IMR-90 (cell line): ENCODE measurements at regions not wholly inside any gene's neighbourhood (a gene's known extent, or its start where the extent isn't known, plus 50 kb on each side); places are given as distances from the start of the nearest gene placed in this dataset.

Experiments used
- ATAC-seq: fragments of 200-7000 bp; cut with Tn5 transposase; 2 replicates; pipeline ENCODE4 v1.9.1; 2020; ENCODE audit warnings: low read depth, mild to moderate bottlenecking, moderate library complexity
- BruUV-seq: library from RNA; stranded (reverse); fragments of 400-500 nt; replicated peaks from 2 replicates; lab custom pipeline; 2021; lab: Mats Ljungman, UMichigan
- CTCF ChIA-PET: fragments of 300-600 bp; formaldehyde crosslinking; extraction: SDS; loops from one replicate; lab custom pipeline; 2021; ENCODE audit warnings: antibody characterized with exemption; lab: Yijun Ruan, JAX
- POLR2A ChIA-PET: fragments of 300-600 bp; sonication (Branson Sonifier 250); formaldehyde crosslinking; loops from one replicate; lab custom pipeline; 2022; ENCODE audit warnings: antibody characterized with exemption; ENCODE audit not compliant: unreplicated experiment; lab: Charles Lee
- DNase-seq: peaks from one replicate; pipeline ENCODE4 v3.0.0; 2013
- H2AFZ ChIP-seq: replicated peaks from 2 replicates; pipeline ENCODE3; 2013; ENCODE audit warnings: low read length, mild to moderate bottlenecking; ENCODE audit not compliant: poor library complexity
- H2AK5ac ChIP-seq: 2 replicates; pipeline ENCODE4 v1.6.1; 2013; ENCODE audit warnings: low read depth, low read length, inconsistent platforms
- H2AK9ac ChIP-seq: replicated peaks from 2 replicates; pipeline ENCODE3; 2013; ENCODE audit warnings: mild to moderate bottlenecking, low read depth, low read length, moderate library complexity; ENCODE audit not compliant: poor library complexity
- H2BK120ac ChIP-seq: 2 replicates; pipeline ENCODE4 v1.6.1; 2013; ENCODE audit warnings: low read depth, low read length, inconsistent platforms
- H2BK15ac ChIP-seq: 3 replicates; pipeline ENCODE4 v1.6.1; 2013; ENCODE audit warnings: low read depth, low read length, inconsistent platforms
- H2BK20ac ChIP-seq: 2 replicates; pipeline ENCODE4 v1.6.1; 2013; ENCODE audit warnings: low read depth, mild to moderate bottlenecking, inconsistent platforms, low read length, moderate library complexity
- H2BK5ac ChIP-seq: 2 replicates; pipeline ENCODE4 v1.6.1; 2013; ENCODE audit warnings: mild to moderate bottlenecking, low read depth, low read length, inconsistent platforms; ENCODE audit not compliant: poor library complexity, severe bottlenecking
- H3K14ac ChIP-seq: replicated peaks from 2 replicates; pipeline ENCODE4 v1.6.1; 2013; ENCODE audit warnings: low read depth, low read length, inconsistent platforms
- H3K18ac ChIP-seq: 2 replicates; pipeline ENCODE4 v1.6.1; 2013; ENCODE audit warnings: low read depth, low read length, control low read depth
- H3K23ac ChIP-seq: 2 replicates; pipeline ENCODE4 v1.6.1; 2013; ENCODE audit warnings: low read depth, low read length, inconsistent platforms
- H3K27ac ChIP-seq: 2 replicates; pipeline ENCODE4 v1.5.1; 2013; ENCODE audit warnings: mild to moderate bottlenecking, control low read depth, low read length; ENCODE audit not compliant: insufficient read depth
- H3K27me3 ChIP-seq: 2 replicates; pipeline ENCODE4 v1.6.1; 2013; ENCODE audit warnings: low read length; ENCODE audit not compliant: control insufficient read depth, insufficient read depth
- H3K36me3 ChIP-seq: 2 replicates; pipeline ENCODE4 v1.6.1; 2013; ENCODE audit warnings: low read length, mixed read lengths; ENCODE audit not compliant: control insufficient read depth, insufficient read depth
- H3K4ac ChIP-seq: 2 replicates; pipeline ENCODE4 v1.6.1; 2013; ENCODE audit warnings: low read depth, low read length, inconsistent platforms
- H3K4me1 ChIP-seq: 2 replicates; pipeline ENCODE4 v1.6.1; 2013; ENCODE audit warnings: low read length, mixed read lengths; ENCODE audit not compliant: control insufficient read depth, insufficient read depth
- H3K4me2 ChIP-seq: 2 replicates; pipeline ENCODE4 v1.6.1; 2013; ENCODE audit warnings: low read depth, mild to moderate bottlenecking, control low read depth, low read length, moderate library complexity
- H3K4me3 ChIP-seq: 2 replicates; pipeline ENCODE4 v1.5.1; 2013; ENCODE audit warnings: low read depth, mild to moderate bottlenecking, control low read depth, low read length, moderate library complexity; ENCODE audit not compliant: insufficient read depth
- H3K56ac ChIP-seq: 2 replicates; pipeline ENCODE4 v1.6.1; 2013; ENCODE audit warnings: low read length, inconsistent platforms; ENCODE audit not compliant: insufficient read depth; ENCODE audit errors: extremely low read depth
- H3K79me1 ChIP-seq, 2 experiments: 2 replicates each; pipeline ENCODE4 v1.6.1; 2013; ENCODE audit warnings: low read length in 2 of 2, inconsistent platforms in 1 of 2, low read depth in 1 of 2
- H3K9ac ChIP-seq: 2 replicates; pipeline ENCODE4 v1.6.1; 2013; ENCODE audit warnings: low read depth, low read length, control low read depth
- H3K9me1 ChIP-seq: 2 replicates; pipeline ENCODE4 v1.6.1; 2013; ENCODE audit warnings: low read length, inconsistent platforms; ENCODE audit not compliant: insufficient read depth
- H3K9me3 ChIP-seq: 2 replicates; pipeline ENCODE4 v1.6.1; 2013; ENCODE audit warnings: low read length; ENCODE audit not compliant: control insufficient read depth, insufficient read depth
- H4K20me1 ChIP-seq: 2 replicates; pipeline ENCODE4 v1.6.1; 2013; ENCODE audit warnings: low read length, inconsistent platforms; ENCODE audit not compliant: insufficient read depth
- H4K5ac ChIP-seq: 2 replicates; pipeline ENCODE4 v1.6.1; 2013; ENCODE audit warnings: mild to moderate bottlenecking, low read depth, low read length, control low read depth
- H4K8ac ChIP-seq, 2 experiments: 2 replicates each; pipeline ENCODE4 v1.6.1; 2013; ENCODE audit warnings: low read depth in 2 of 2, low read length in 2 of 2, control low read depth in 1 of 2, inconsistent platforms in 1 of 2
- H4K91ac ChIP-seq: 2 replicates; pipeline ENCODE4 v1.6.1; 2013; ENCODE audit warnings: low read depth, low read length, inconsistent platforms; ENCODE audit not compliant: insufficient read depth
- BHLHE40 ChIP-seq: fragments of 150-350 bp; IDR thresholded peaks from 2 replicates; pipeline ENCODE4 v1.6.1; 2016; ENCODE audit warnings: mild to moderate bottlenecking, low read depth, low read length
- CEBPB ChIP-seq: IDR thresholded peaks from 2 replicates; pipeline ENCODE4 v1.6.1; 2012; ENCODE audit warnings: low read depth, low read length, improper control_type of control experiment
- CHD1 ChIP-seq: IDR thresholded peaks from 2 replicates; pipeline ENCODE4 v1.6.1; 2012; ENCODE audit warnings: low read depth, low read length, improper control_type of control experiment
- FOS ChIP-seq: fragments of 150-350 bp; IDR thresholded peaks from 2 replicates; pipeline ENCODE4 v1.6.1; 2016; ENCODE audit warnings: low read depth, low read length
- POLR2A ChIP-seq: IDR thresholded peaks from 2 replicates; pipeline ENCODE4 v1.6.1; 2012; ENCODE audit warnings: mild to moderate bottlenecking, low read depth, low read length
- RFX5 ChIP-seq: IDR thresholded peaks from 2 replicates; pipeline ENCODE4 v1.8.0; 2012; ENCODE audit warnings: low read depth, mild to moderate bottlenecking, low read length, moderate library complexity
- WGBS, 2 experiments: methylation state at CpG; one replicate each; pipeline versions ENCODE4 v1.1.5 to v1.1.7; 2013; ENCODE audit warnings: missing lambda C conversion rate in 2 of 2; ENCODE audit not compliant: insufficient read length in 1 of 2; ENCODE audit errors: extremely low coverage in 2 of 2; 5-methylcytosine and 5-hydroxymethylcytosine counted together
- dilution Hi-C: fragments of 300-500 bp; cut with HindIII; formaldehyde crosslinking; loops from one replicate; pipeline ENCODE4 v1.14.3; 2018; ENCODE audit warnings: low sequenced_read_pairs; ENCODE audit not compliant: unreplicated experiment
- in situ Hi-C: fragments of 300-500 bp; cut with MboI; formaldehyde crosslinking; loops from 3 replicates; pipeline ENCODE4 v1.14.3; 2019; ENCODE audit warnings: low sequenced_read_pairs, inconsistent platforms, mixed read lengths
- intact Hi-C: fragments of 100-400 bp; cut with micrococcal nuclease; formaldehyde crosslinking; loops from 2 replicates; pipeline ENCODE4 v1.10.0; 2022

- Histone ChIP-seq H4K20me1 (no peaks in the 10 kb centered on the region; the same call in 1 of the 2 replicates), H2AK9ac (no peak overlapping the region), H2AK5ac (no peak overlapping the region), H3K27me3 (peaks cover 33% of the 10 kb centered on the region), H3K23ac (no peak overlapping the region), H2BK15ac (no peak overlapping the region), H4K91ac (no peak overlapping the region), H3K4me1 (no peaks in the 10 kb centered on the region), H3K27ac (no peak overlapping the region), H4K8ac (no peak overlapping the region), H3K4me3 (no peak overlapping the region), H3K9ac (no peak overlapping the region), H2BK120ac (no peak overlapping the region), H3K36me3 (no peaks in the 10 kb centered on the region), H4K5ac (no peak overlapping the region), H3K14ac (no peak overlapping the region), H3K79me1 (no peaks in the 10 kb centered on the region), H3K9me3 (no peaks in the 10 kb centered on the region), H2BK5ac (no peak overlapping the region), H2AFZ (no peak overlapping the region), H3K4ac (no peak overlapping the region), H3K9me1 (no peaks in the 10 kb centered on the region), H3K18ac (no peak overlapping the region), H3K56ac (no peak overlapping the region), H2BK20ac (no peak overlapping the region), H3K4me2 (no peak overlapping the region)
- DNase-seq (no peak), ATAC-seq (no peak)
- POLR2A ChIA-PET = interaction anchor here (0.6 kb wide), 1 partner anchor 526 kb away, joined by 10 read pairs; no protein-coding TSS in a partner anchor
- intact Hi-C loops = no loop called here
- in situ Hi-C loops = no loop called here
- TF ChIP-seq CEBPB (no peak), RFX5 (no peak), CHD1 (no peak), FOS (no peak), POLR2A (no peak), BHLHE40 (no peak)
- CTCF ChIA-PET = no interaction called here
- WGBS, 2 experiments = 39% methylated on average over 3 of the region's 5 CpGs; no CpG with 5 or more reads in 1 of the 2 experiments
- dilution Hi-C loops = no loop called here
- BruUV-seq = no TSS peak
Observed at GRCh38 chr20:48309293-48309692, 518.5 kb downstream of the PREX1 start.
